ENCODE measurements at regions not wholly inside any gene's neighbourhood (a gene's known extent, or its start where the extent isn't known, plus 50 kb on each side); places are given as distances from the start of the nearest gene placed in this dataset.

- TF ChIP-seq EZH2 (IDR thresholded peaks at IDR 0.05) (no peak), POLR2AphosphoS5 (IDR thresholded peaks at IDR 0.05; ENCODE audit: borderline replicate concordance, low read depth, low read length) (no peak)
These were observed 217.1 kb upstream of the CHRM3 start for GRCh38 chr1:239169276-239169675.

Data from SK-N-MC (cell line).